Naive thymus-derived CD8-positive, alpha-beta T cell (primary cell): ENCODE measurements at regions not wholly inside any gene's neighbourhood (a gene's known extent, or its start where the extent isn't known, plus 50 kb on each side); places are given as distances from the start of the nearest gene placed in this dataset.

Experiments
- ATAC-seq, 2 donors: fragments of 150-1000 bp; cut with Tn5 transposase in 1 of 2; sonication (Bioruptor Pico), chemical (Tn5 transposase) in 1 of 2; 1 replicate in 1 of 2; 2 replicates in 1 of 2; pipeline ENCODE4 v1.10.0; 2021; ENCODE audit warnings: mild to moderate bottlenecking in 2 of 2, moderate library complexity in 2 of 2
- POLR2A ChIA-PET: fragments of 350-600 bp; sonication (Branson Sonifier 250); formaldehyde crosslinking; loops from one replicate; lab custom pipeline; 2021; ENCODE audit warnings: antibody characterized with exemption; lab: Charles Lee
- DNase-seq, 10 donors: peaks; one replicate each; pipeline versions ENCODE4 v3.0.0 to v3.0.0-alpha.2; 2020 to 2022
- H3K27ac Mint-ChIP-seq, 10 donors: one replicate each; pipeline ENCODE4 v1.8.0; 2020 to 2022; ENCODE audit warnings: mild to moderate bottlenecking in 10 of 10, mixed read lengths in 10 of 10, moderate library complexity in 4 of 10, inconsistent platforms in 1 of 10
- H3K27me3 Mint-ChIP-seq, 5 donors: one replicate each; pipeline ENCODE4 v1.8.0; 2021 to 2022; ENCODE audit warnings: mixed read lengths in 5 of 5
- H3K36me3 Mint-ChIP-seq, 3 donors: one replicate each; pipeline ENCODE4 v1.8.0; 2020 to 2022; ENCODE audit warnings: mixed read lengths in 3 of 3, mild to moderate bottlenecking in 2 of 3, inconsistent platforms in 1 of 3
- H3K4me1 Mint-ChIP-seq, 4 donors: one replicate each; pipeline ENCODE4 v1.8.0; 2021 to 2022; ENCODE audit warnings: mixed read lengths in 4 of 4
- H3K4me3 Mint-ChIP-seq, 10 donors: one replicate each; pipeline ENCODE4 v1.8.0; 2020 to 2022; ENCODE audit warnings: mild to moderate bottlenecking in 10 of 10, mixed read lengths in 10 of 10, moderate library complexity in 6 of 10, inconsistent platforms in 1 of 10
- H3K9me3 Mint-ChIP-seq, 9 donors: one replicate each; pipeline ENCODE4 v1.8.0; 2020 to 2022; ENCODE audit warnings: mixed read lengths in 9 of 9, mild to moderate bottlenecking in 3 of 9, inconsistent platforms in 1 of 9, moderate library complexity in 1 of 9

- Mint-ChIP-seq H3K9me3 (no peaks in the 10 kb centered on the region), H3K36me3 (peaks cover 0 to 3% (median 0%) of the 10 kb centered on the region in 3 donors), H3K27me3 (no peaks in the 10 kb centered on the region), H3K4me3 (no peak overlapping the region), H3K27ac (no peak overlapping the region), H3K4me1 (peaks cover 5 to 12% (median 8%) of the 10 kb centered on the region in 4 donors)
- POLR2A ChIA-PET: no interaction called here
- no peak for DNase-seq
- ATAC-seq: no peak
These were observed 299.9 kb downstream of the ZEB2 start for GRCh38 chr2:144219979-144220378.

DNA sequence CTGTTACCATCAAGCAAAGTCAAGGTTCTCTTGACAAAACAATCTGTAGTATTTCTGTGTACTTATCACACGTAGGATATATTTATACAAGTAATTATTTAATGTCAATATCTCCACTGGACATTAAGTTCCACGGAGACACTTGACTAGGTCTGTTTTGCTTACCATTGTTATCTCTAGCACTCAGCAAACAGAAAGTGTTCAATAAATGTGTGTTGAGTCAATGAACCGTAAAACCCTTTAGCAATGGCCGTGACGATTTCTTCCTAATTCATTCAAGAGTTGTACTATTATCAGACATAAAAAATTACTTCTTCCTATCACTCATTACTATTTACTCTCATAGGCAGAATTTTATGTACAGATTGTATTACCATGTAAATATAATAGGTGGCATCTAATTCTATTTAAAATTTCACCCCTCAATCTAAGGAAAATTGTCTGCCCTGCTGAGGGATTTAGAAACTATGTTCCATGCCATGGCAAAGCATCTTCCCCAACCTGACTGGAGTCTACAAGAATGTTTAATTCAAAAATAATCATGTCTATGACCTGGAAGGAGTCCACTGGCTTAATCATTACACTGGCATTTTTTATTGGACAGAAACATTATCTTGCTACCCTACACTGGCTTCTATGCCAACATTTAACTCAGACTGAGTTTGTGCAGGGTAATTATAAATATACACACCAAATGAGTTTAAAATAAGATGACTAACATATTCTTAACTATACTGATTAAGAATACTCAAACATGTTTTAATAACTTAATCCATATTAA lies 301.9 kb downstream of the ZEB2 start:
- POLR2A ChIA-PET: no interaction called here
- H3K27ac Mint-ChIP-seq: peak overlapping the region in 1 of 10 donors; percentile 37
- H3K9me3 Mint-ChIP-seq: no peaks in the 10 kb centered on the region
- no peak overlapping the region for H3K4me3 Mint-ChIP-seq
- H3K27me3 Mint-ChIP-seq: no peaks in the 10 kb centered on the region
- DNase-seq (no peak), ATAC-seq (no peak)
- H3K36me3 Mint-ChIP-seq: peaks cover 0 to 3% (median 0%) of the 10 kb centered on the region in 3 donors
- peaks cover 5 to 25% (median 10%) of the 10 kb centered on the region in 4 donors for H3K4me1 Mint-ChIP-seq

GRCh38 chr2:144215701-144216675 lies 303.9 kb downstream of the ZEB2 start:
- Mint-ChIP-seq H3K27me3 (no peaks in the 10 kb centered on the region), H3K4me3 (peak overlapping the region in 1 of 10 donors; percentile 24), H3K4me1 (peaks cover 8 to 31% (median 11%) of the 10 kb centered on the region in 4 donors), H3K27ac (peak overlapping the region in 4 of 10 donors; percentile 30 to 57 (median 38)), H3K9me3 (no peaks in the 10 kb centered on the region), H3K36me3 (peaks cover 0 to under 1% (median 0%) of the 10 kb centered on the region in 3 donors)
- peak in 1 of 2 donors; percentile 53 for ATAC-seq
- peak in 1 of 10 donors; percentile 10 for DNase-seq
- POLR2A ChIA-PET: no interaction called here

GRCh38 chr2:144215207-144215606 lies 304.7 kb downstream of the ZEB2 start:
- no peak overlapping the region for H3K4me3 Mint-ChIP-seq
- H3K4me1 Mint-ChIP-seq: peaks cover 8 to 31% (median 11%) of the 10 kb centered on the region in 4 donors
- no peak overlapping the region for H3K27ac Mint-ChIP-seq
- DNase-seq: no peak
- POLR2A ChIA-PET: no interaction called here
- no peaks in the 10 kb centered on the region for H3K9me3 Mint-ChIP-seq
- ATAC-seq: no peak
- H3K36me3 Mint-ChIP-seq: peaks cover 0 to 8% (median 0%) of the 10 kb centered on the region in 3 donors
- no peaks in the 10 kb centered on the region for H3K27me3 Mint-ChIP-seq

DNA sequence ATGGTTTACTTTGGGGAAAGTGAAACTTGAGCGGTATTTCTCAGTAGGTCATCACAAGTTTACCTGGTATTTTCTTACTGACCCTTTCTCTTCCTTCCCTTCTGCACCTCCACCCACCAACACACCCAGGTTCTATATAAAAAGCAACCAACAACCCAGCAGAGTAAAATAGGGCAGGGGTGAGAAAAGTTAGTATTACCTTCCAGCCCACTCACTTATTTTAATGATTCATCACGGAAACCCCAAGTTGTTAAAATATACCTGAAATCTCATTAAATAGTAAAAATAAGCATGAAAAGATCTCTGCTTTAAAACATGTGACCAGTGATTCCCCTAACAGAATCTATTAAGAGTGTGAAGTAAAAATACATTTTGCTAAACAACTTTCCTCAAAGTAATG lies 306.1 kb downstream of the ZEB2 start:
- POLR2A ChIA-PET: no interaction called here
- no peaks in the 10 kb centered on the region for H3K9me3 Mint-ChIP-seq
- H3K27me3 Mint-ChIP-seq: no peaks in the 10 kb centered on the region
- DNase-seq: no peak
- H3K4me3 Mint-ChIP-seq: peak overlapping the region in 3 of 10 donors; percentile 2 to 62 (median 4)
- peak overlapping the region in 1 of 10 donors; percentile 60 for H3K27ac Mint-ChIP-seq
- ATAC-seq: no peak
- peaks cover 8 to 31% (median 11%) of the 10 kb centered on the region in 4 donors for H3K4me1 Mint-ChIP-seq
- H3K36me3 Mint-ChIP-seq: peaks cover 0 to 13% (median 2%) of the 10 kb centered on the region in 3 donors

DNA sequence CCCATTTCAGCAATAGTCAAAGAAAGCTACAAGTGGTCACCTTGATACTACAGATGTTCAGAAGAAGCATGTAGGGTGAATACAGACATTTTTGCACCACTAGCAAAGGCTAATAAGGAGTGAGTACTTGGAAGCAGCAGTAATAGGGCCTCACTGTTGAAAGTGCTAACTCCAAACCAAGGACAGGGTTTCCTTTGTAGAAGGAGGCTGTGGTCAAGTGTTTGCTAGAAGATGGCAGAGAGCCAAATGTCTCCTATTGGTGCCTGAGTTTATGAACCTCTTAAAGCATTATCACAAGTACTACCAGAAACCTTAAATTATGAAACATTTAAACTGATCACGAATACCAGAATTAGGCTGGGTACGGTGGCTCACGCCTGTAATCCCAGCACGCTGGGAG lies 308.1 kb downstream of the ZEB2 start:
- Mint-ChIP-seq H3K4me3 (no peak overlapping the region), H3K27me3 (no peaks in the 10 kb centered on the region), H3K36me3 (peaks cover 6 to 24% (median 8%) of the 10 kb centered on the region in 3 donors), H3K27ac (no peak overlapping the region), H3K9me3 (no peaks in the 10 kb centered on the region), H3K4me1 (peaks cover 8 to 31% (median 13%) of the 10 kb centered on the region in 4 donors)
- ATAC-seq (no peak), DNase-seq (no peak)
- POLR2A ChIA-PET: no interaction called here

GRCh38 chr2:144211065-144211464 lies 308.9 kb downstream of the ZEB2 start:
- POLR2A ChIA-PET: no interaction called here
- Mint-ChIP-seq H3K4me3 (no peak overlapping the region), H3K9me3 (no peaks in the 10 kb centered on the region), H3K27me3 (no peaks in the 10 kb centered on the region), H3K27ac (no peak overlapping the region), H3K4me1 (peaks cover 5 to 25% (median 11%) of the 10 kb centered on the region in 4 donors), H3K36me3 (peaks cover 6 to 24% (median 8%) of the 10 kb centered on the region in 3 donors)
- DNase-seq: no peak
- ATAC-seq: no peak

- no peak for DNase-seq
- no peak for ATAC-seq
- Mint-ChIP-seq H3K27me3 (no peaks in the 10 kb centered on the region), H3K4me1 (peaks cover 0 to 20% (median 7%) of the 10 kb centered on the region in 4 donors), H3K9me3 (peaks cover 0 to under 1% (median 0%) of the 10 kb centered on the region in 9 donors), H3K27ac (no peak overlapping the region), H3K4me3 (no peak overlapping the region), H3K36me3 (peaks cover 6 to 24% (median 8%) of the 10 kb centered on the region in 3 donors)
- POLR2A ChIA-PET: no interaction called here
These were observed 309.8 kb downstream of the ZEB2 start for GRCh38 chr2:144210076-144210475.

DNA sequence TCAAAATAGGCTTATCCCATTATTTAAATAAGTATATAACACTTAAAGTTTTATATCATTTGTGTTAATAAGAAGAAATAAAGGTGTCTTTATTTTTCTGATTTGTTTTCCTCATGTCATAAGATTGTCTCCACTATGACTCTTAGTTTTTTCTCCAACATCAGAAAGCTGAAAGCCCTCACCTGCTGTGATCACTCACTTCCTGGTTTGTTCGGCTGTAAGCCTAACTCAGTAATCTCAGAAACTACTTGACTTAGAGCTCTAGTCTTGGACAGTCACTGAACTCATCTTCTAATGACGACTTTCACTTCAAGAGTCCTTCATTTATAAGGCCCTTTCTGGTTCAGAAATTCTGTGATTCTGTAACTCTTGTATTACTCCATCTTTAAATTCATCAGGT lies 311.0 kb downstream of the ZEB2 start:
- Mint-ChIP-seq H3K27ac (no peak overlapping the region), H3K4me1 (peaks cover 0 to 15% (median 7%) of the 10 kb centered on the region in 4 donors), H3K27me3 (no peaks in the 10 kb centered on the region), H3K36me3 (peaks cover 6 to 24% (median 8%) of the 10 kb centered on the region in 3 donors), H3K4me3 (no peak overlapping the region), H3K9me3 (peaks cover 0 to 5% (median 0%) of the 10 kb centered on the region in 9 donors)
- POLR2A ChIA-PET: no interaction called here
- no peak for DNase-seq
- ATAC-seq: no peak

DNA sequence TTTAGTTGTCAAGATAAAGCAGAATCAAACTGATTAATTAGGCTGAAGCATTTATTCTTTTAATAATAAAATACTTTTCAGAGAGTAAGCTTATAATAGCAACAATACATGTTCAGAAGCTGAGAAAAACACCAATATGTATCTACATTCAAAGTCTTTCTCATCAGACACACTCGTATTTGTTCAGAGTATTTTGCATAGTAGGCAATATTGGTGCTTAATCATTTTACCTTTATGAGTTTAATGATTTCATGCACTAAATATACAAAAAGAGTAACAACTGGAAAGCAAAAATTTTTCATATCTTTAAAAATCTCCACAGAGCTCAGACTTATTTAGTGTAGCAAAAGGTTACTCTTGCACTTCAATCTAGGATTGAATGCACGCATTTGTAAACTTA lies 313.9 kb downstream of the ZEB2 start:
- peaks cover 6 to 24% (median 8%) of the 10 kb centered on the region in 3 donors for H3K36me3 Mint-ChIP-seq
- H3K9me3 Mint-ChIP-seq: peaks cover 0 to 5% (median 0%) of the 10 kb centered on the region in 9 donors
- peaks cover 0 to 6% (median 3%) of the 10 kb centered on the region in 4 donors for H3K4me1 Mint-ChIP-seq
- no peak overlapping the region for H3K27ac Mint-ChIP-seq
- POLR2A ChIA-PET: no interaction called here
- no peak for ATAC-seq
- no peak overlapping the region for H3K4me3 Mint-ChIP-seq
- DNase-seq: no peak
- H3K27me3 Mint-ChIP-seq: no peaks in the 10 kb centered on the region

DNA sequence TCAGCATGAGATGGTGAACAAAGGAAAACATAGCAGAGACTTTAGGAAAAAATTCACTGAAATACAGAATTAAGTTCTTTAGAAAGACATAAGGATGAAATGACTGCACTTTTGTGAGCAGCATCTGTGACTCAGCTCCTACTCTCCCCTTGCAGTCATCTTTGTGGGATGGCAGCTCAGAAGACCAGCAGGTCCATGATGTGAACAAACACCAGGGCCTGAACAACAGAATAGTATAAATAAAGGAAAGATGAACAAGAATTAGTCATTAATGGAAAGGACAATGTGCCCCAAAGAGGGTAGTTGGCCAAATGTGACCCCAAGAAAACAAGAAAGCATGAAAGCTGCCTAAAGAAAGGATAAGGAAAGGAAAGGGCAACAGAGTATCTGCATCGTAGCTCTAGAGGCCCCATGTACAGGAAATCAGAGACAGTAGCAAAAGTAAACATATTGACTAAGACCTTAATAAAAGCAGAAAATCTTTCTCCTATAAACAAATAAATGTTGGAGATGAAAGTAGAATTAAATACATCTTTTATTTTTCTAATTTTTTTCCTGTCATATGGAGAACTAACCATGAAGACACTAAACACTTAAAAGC lies 318.0 kb downstream of the ZEB2 start:
- ATAC-seq (no peak), DNase-seq (no peak)
- H3K4me1 Mint-ChIP-seq: peaks cover 0 to 5% (median 2%) of the 10 kb centered on the region in 4 donors
- peak overlapping the region in 4 of 10 donors; percentile 22 to 38 (median 24) for H3K27ac Mint-ChIP-seq
- H3K27me3 Mint-ChIP-seq: no peaks in the 10 kb centered on the region
- no peaks in the 10 kb centered on the region for H3K36me3 Mint-ChIP-seq
- POLR2A ChIA-PET: no interaction called here
- H3K9me3 Mint-ChIP-seq: peaks cover 0 to 5% (median 0%) of the 10 kb centered on the region in 9 donors
- no peak overlapping the region for H3K4me3 Mint-ChIP-seq

DNA sequence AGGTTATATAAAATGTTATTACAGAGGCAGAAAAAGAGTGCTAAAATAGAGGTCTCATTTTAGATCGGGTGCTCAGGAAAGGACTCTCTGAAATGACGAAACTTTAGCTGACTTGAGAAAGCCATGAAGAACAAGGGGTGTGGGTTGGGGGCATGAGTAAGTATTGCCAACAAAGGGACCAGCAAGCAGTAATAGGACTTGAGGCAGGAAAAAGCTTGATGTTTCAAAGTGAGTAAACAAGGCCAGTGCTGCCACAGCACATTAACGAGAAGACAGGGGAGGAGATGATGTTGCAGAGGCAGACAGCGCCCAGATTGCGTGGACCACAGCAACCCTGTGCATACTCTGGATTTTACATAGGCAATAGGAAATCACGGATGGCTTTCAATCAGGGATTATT lies 318.8 kb downstream of the ZEB2 start:
- H3K9me3 Mint-ChIP-seq: peaks cover 0 to 5% (median 0%) of the 10 kb centered on the region in 9 donors
- no peaks in the 10 kb centered on the region for H3K27me3 Mint-ChIP-seq
- POLR2A ChIA-PET: no interaction called here
- H3K36me3 Mint-ChIP-seq: no peaks in the 10 kb centered on the region
- ATAC-seq (no peak), DNase-seq (no peak)
- peaks cover 0 to 5% (median 2%) of the 10 kb centered on the region in 4 donors for H3K4me1 Mint-ChIP-seq
- peak overlapping the region in 1 of 10 donors; percentile 4 for H3K4me3 Mint-ChIP-seq
- peak overlapping the region in 3 of 10 donors; percentile 16 to 79 (median 25) for H3K27ac Mint-ChIP-seq
